ENCODE measurements at regions not wholly inside any gene's neighbourhood (a gene's known extent, or its start where the extent isn't known, plus 50 kb on each side); places are given as distances from the start of the nearest gene placed in this dataset.

- DNase-seq (no peak), ATAC-seq (ENCODE audit: insufficient read depth, low FRiP score) (no peak)
- Histone ChIP-seq H3K36me3 (ENCODE audit: control insufficient read depth in 4 of 4, insufficient read depth in 4 of 4, low read length in 4 of 4) (no peaks in the 10 kb centered on the region), H3K4me3 (no peak overlapping the region), H3K9me3 (ENCODE audit: control insufficient read depth in 4 of 4, insufficient read depth in 3 of 4, low read length in 3 of 4) (no peaks in the 10 kb centered on the region), H3K27me3 (ENCODE audit: control insufficient read depth in 3 of 3, insufficient read depth in 3 of 3, low read length in 2 of 3) (no peaks in the 10 kb centered on the region), H3K4me1 (ENCODE audit: control insufficient read depth in 5 of 5, insufficient read depth in 5 of 5, low read length in 5 of 5) (no peaks in the 10 kb centered on the region), H3K9ac (ENCODE audit: insufficient read depth in 1 of 2, low read length in 2 of 2) (no peak overlapping the region), H3K27ac (ENCODE audit: low read depth in 1 of 2, low read length in 1 of 2) (no peak overlapping the region)
- TF ChIP-seq, protein P1, sequence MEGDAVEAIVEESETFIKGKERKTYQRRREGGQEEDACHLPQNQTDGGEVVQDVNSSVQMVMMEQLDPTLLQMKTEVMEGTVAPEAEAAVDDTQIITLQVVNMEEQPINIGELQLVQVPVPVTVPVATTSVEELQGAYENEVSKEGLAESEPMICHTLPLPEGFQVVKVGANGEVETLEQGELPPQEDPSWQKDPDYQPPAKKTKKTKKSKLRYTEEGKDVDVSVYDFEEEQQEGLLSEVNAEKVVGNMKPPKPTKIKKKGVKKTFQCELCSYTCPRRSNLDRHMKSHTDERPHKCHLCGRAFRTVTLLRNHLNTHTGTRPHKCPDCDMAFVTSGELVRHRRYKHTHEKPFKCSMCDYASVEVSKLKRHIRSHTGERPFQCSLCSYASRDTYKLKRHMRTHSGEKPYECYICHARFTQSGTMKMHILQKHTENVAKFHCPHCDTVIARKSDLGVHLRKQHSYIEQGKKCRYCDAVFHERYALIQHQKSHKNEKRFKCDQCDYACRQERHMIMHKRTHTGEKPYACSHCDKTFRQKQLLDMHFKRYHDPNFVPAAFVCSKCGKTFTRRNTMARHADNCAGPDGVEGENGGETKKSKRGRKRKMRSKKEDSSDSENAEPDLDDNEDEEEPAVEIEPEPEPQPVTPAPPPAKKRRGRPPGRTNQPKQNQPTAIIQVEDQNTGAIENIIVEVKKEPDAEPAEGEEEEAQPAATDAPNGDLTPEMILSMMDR (IDR thresholded peaks at IDR 0.05; ENCODE audit: control extremely low read depth, extremely low read depth) = no peak
- WGBS, 2 donors = 83 to 85% methylated on average over 5 of the region's 5 CpGs
Measured at GRCh38 chr6:102631921-102632320, 1238.4 kb downstream of the GRIK2 start.

GRCh38 chr6:102623201-102623600, 1229.7 kb downstream of the GRIK2 start:
- Histone ChIP-seq H3K36me3 (ENCODE audit: control insufficient read depth in 4 of 4, insufficient read depth in 4 of 4, low read length in 4 of 4) (no peaks in the 10 kb centered on the region), H3K9ac (ENCODE audit: insufficient read depth in 1 of 2, low read length in 2 of 2) (no peak overlapping the region), H3K9me3 (ENCODE audit: control insufficient read depth in 4 of 4, insufficient read depth in 3 of 4, low read length in 3 of 4) (no peaks in the 10 kb centered on the region), H3K4me1 (ENCODE audit: control insufficient read depth in 5 of 5, insufficient read depth in 5 of 5, low read length in 5 of 5) (no peaks in the 10 kb centered on the region), H3K27me3 (ENCODE audit: control insufficient read depth in 3 of 3, insufficient read depth in 3 of 3, low read length in 2 of 3) (no peaks in the 10 kb centered on the region), H3K27ac (ENCODE audit: low read depth in 1 of 2, low read length in 1 of 2) (no peak overlapping the region), H3K4me3 (no peak overlapping the region)
- DNase-seq (no peak), ATAC-seq (ENCODE audit: insufficient read depth, low FRiP score) (no peak)
- TF ChIP-seq, protein P1 (IDR thresholded peaks at IDR 0.05; ENCODE audit: control extremely low read depth, extremely low read depth) = no peak

DNA sequence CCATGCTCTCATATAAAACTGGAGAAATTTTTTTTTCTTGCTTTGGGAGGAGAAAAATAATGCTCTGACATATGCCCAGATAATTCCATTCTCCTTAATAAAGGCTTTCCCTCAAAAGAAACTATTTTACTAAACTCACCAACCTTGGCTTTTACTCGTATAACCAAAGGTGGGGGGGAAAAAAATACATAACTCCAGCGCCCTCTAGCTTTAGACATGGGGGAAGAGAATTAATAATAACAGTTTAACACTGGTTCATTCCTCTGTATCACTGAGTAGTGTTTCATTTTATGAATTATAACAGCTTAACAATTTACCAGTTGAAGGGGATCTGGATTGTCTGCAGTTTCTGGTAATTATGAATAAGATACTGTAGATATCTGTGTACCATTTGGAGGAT, 1226.1 kb downstream of the GRIK2 start:
- peak in 1 of 3 donors; percentile 11 for DNase-seq
- Histone ChIP-seq H3K9me3 (ENCODE audit: control insufficient read depth in 4 of 4, insufficient read depth in 3 of 4, low read length in 3 of 4) (no peaks in the 10 kb centered on the region), H3K4me1 (ENCODE audit: control insufficient read depth in 5 of 5, insufficient read depth in 5 of 5, low read length in 5 of 5) (no peaks in the 10 kb centered on the region), H3K4me3 (no peak overlapping the region), H3K27ac (ENCODE audit: low read depth in 1 of 2, low read length in 1 of 2) (no peak overlapping the region), H3K27me3 (ENCODE audit: control insufficient read depth in 3 of 3, insufficient read depth in 3 of 3, low read length in 2 of 3) (no peaks in the 10 kb centered on the region), H3K9ac (ENCODE audit: insufficient read depth in 1 of 2, low read length in 2 of 2) (no peak overlapping the region), H3K36me3 (ENCODE audit: control insufficient read depth in 4 of 4, insufficient read depth in 4 of 4, low read length in 4 of 4) (no peaks in the 10 kb centered on the region)
- TF ChIP-seq, protein P1 (IDR thresholded peaks at IDR 0.05; ENCODE audit: control extremely low read depth, extremely low read depth) = no peak
- 0 to 4% methylated on average over 2 of the region's 2 CpGs for WGBS, 2 donors
- no peak for ATAC-seq (ENCODE audit: insufficient read depth, low FRiP score)

DNA sequence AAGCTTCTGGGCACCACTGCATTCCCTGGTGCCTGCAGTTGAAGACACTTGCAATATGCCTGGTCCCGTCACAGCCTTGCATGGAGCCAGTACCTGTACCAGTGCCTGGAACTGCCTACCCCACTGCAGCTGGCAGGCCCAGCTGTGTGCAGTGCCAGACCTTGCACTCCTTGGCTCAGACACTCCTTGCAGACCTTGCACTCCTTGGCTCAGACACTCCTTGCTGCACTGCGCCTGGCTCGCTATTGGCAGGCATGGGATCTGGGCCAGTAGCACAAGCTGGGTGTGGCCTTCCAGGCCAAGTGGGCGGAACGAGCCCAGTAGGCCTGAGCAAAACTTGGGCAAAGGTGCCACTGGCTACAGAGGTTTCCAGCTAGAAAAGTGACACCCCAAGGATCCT, 1189.1 kb downstream of the GRIK2 start:
- H3K27ac ChIP-seq (ENCODE audit: low read depth in 1 of 2, low read length in 1 of 2) = no peak overlapping the region
- H3K36me3 ChIP-seq (ENCODE audit: control insufficient read depth in 4 of 4, insufficient read depth in 4 of 4, low read length in 4 of 4) = no peaks in the 10 kb centered on the region
- TF ChIP-seq, protein P1 (IDR thresholded peaks at IDR 0.05; ENCODE audit: control extremely low read depth, extremely low read depth) = no peak
- H3K4me3 ChIP-seq = no peak overlapping the region
- no peaks in the 10 kb centered on the region for H3K27me3 ChIP-seq (ENCODE audit: control insufficient read depth in 3 of 3, insufficient read depth in 3 of 3, low read length in 2 of 3)
- 78 to 91% methylated on average over 5 of the region's 5 CpGs for WGBS, 2 donors
- no peak overlapping the region for H3K9ac ChIP-seq (ENCODE audit: insufficient read depth in 1 of 2, low read length in 2 of 2)
- ATAC-seq (ENCODE audit: insufficient read depth, low FRiP score) (no peak), DNase-seq (no peak)
- no peaks in the 10 kb centered on the region for H3K4me1 ChIP-seq (ENCODE audit: control insufficient read depth in 5 of 5, insufficient read depth in 5 of 5, low read length in 5 of 5)
- peaks cover 0 to 10% (median 0%) of the 10 kb centered on the region in 4 donors for H3K9me3 ChIP-seq (ENCODE audit: control insufficient read depth in 4 of 4, insufficient read depth in 3 of 4, low read length in 3 of 4)
